GM23338 (cell line): ENCODE measurements at regions not wholly inside any gene's neighbourhood (a gene's known extent, or its start where the extent isn't known, plus 50 kb on each side); places are given as distances from the start of the nearest gene placed in this dataset.

ENCODE experiments used
- ATAC-seq: fragments of 200-7000 bp; cut with Tn5 transposase; 3 replicates; pipeline ENCODE4 v1.9.1; 2020
- DNase-seq: peaks from one replicate; pipeline ENCODE4 v3.0.0-alpha.2; 2015; ENCODE audit warnings: low spot score
- H2AFZ ChIP-seq: fragments of 200-600 bp; sonication (generic); 2 replicates; pipeline ENCODE4 v1.8.0; 2016; ENCODE audit warnings: antibody characterized with exemption, mild to moderate bottlenecking, moderate library complexity
- H3F3A ChIP-seq: fragments of 200-600 bp; sonication (generic); replicated peaks from 2 replicates; pipeline ENCODE4 v1.8.0; 2017; ENCODE audit warnings: antibody characterized with exemption, mixed run types, low read depth
- H3K27ac ChIP-seq: fragments of 200-600 bp; sonication (generic); 2 replicates; pipeline ENCODE4 v1.6.1; 2016; ENCODE audit warnings: low read depth
- H3K27me3 ChIP-seq: fragments of 200-600 bp; sonication (generic); 2 replicates; pipeline ENCODE4 v1.8.0; 2016; ENCODE audit warnings: mild to moderate bottlenecking, mixed run types, moderate library complexity; ENCODE audit not compliant: insufficient read depth
- H3K36me3 ChIP-seq: fragments of 200-600 bp; sonication (generic); 2 replicates; pipeline ENCODE4 v1.8.0; 2016; ENCODE audit warnings: mild to moderate bottlenecking; ENCODE audit not compliant: insufficient read depth
- H3K4me1 ChIP-seq: fragments of 200-600 bp; sonication (generic); 2 replicates; pipeline ENCODE4 v1.8.0; 2016; ENCODE audit warnings: mild to moderate bottlenecking, moderate library complexity; ENCODE audit not compliant: insufficient read depth
- H3K4me2 ChIP-seq: fragments of 200-600 bp; sonication (generic); 2 replicates; pipeline ENCODE4 v1.7.1; 2017; ENCODE audit warnings: mixed run types
- H3K4me3 ChIP-seq: fragments of 200-600 bp; sonication (generic); 2 replicates; pipeline ENCODE4 v1.6.1; 2016; ENCODE audit warnings: mixed run types
- H3K79me2 ChIP-seq: fragments of 200-600 bp; sonication (generic); replicated peaks from 2 replicates; pipeline ENCODE4 v1.8.0; 2017; ENCODE audit warnings: mild to moderate bottlenecking; ENCODE audit not compliant: insufficient read depth
- H3K9me2 ChIP-seq: fragments of 200-600 bp; sonication (generic); 2 replicates; pipeline ENCODE4 v1.8.0; 2017; ENCODE audit not compliant: insufficient read depth
- H4K20me1 ChIP-seq: fragments of 200-600 bp; sonication (generic); replicated peaks from 2 replicates; pipeline ENCODE4 v1.8.0; 2017; ENCODE audit warnings: mild to moderate bottlenecking; ENCODE audit not compliant: insufficient read depth
- H3K27ac Mint-ChIP-seq: 2 replicates; pipeline ENCODE4 v1.8.0; 2020; ENCODE audit warnings: inconsistent platforms, mild to moderate bottlenecking, moderate library complexity, mixed read lengths
- H3K27me3 Mint-ChIP-seq: 3 replicates; pipeline ENCODE4 v1.8.0; 2022; ENCODE audit warnings: low read depth, mild to moderate bottlenecking, moderate library complexity, mixed read lengths, inconsistent platforms; ENCODE audit not compliant: insufficient read depth, poor library complexity
- H3K36me3 Mint-ChIP-seq: 3 replicates; pipeline ENCODE4 v1.8.0; 2021; ENCODE audit warnings: low read depth, mild to moderate bottlenecking, inconsistent platforms, moderate library complexity, mixed read lengths
- H3K4me1 Mint-ChIP-seq: 3 replicates; pipeline ENCODE4 v1.8.0; 2020; ENCODE audit warnings: mild to moderate bottlenecking, inconsistent platforms, mixed read lengths
- H3K4me3 Mint-ChIP-seq: 3 replicates; pipeline ENCODE4 v1.8.0; 2021; ENCODE audit warnings: moderate library complexity, mild to moderate bottlenecking, inconsistent platforms, mixed read lengths
- H3K9me3 Mint-ChIP-seq: 3 replicates; pipeline ENCODE4 v1.8.0; 2020; ENCODE audit warnings: moderate library complexity, mild to moderate bottlenecking, inconsistent platforms, mixed read lengths
- CREB1 ChIP-seq: fragments of 250-450 bp; sonication (Bioruptor Pico); IDR thresholded peaks from 2 replicates; pipeline ENCODE4 v1.5.0; 2020; ENCODE audit warnings: low read depth, mild to moderate bottlenecking, moderate library complexity
- CTCF ChIP-seq, 2 experiments: fragments of 200-600 bp in 1 of 2; sonication (generic) in 1 of 2; conservative IDR thresholded peaks; 2 replicates each; pipeline versions ENCODE4 v1.5.1 to v1.6.1; 2016 to 2017; ENCODE audit warnings: antibody characterized with exemption in 2 of 2, low read depth in 2 of 2, mild to moderate bottlenecking in 2 of 2, moderate library complexity in 1 of 2
- ETS1 ChIP-seq: IDR thresholded peaks from 2 replicates; pipeline ENCODE4 v1.6.1; 2016; ENCODE audit warnings: antibody characterized with exemption
- EZH2 ChIP-seq: fragments of 200-600 bp; sonication (generic); IDR thresholded peaks from one replicate; pipeline ENCODE4 v1.8.0; 2017; ENCODE audit warnings: antibody characterized with exemption, mild to moderate bottlenecking, low read depth; ENCODE audit not compliant: unreplicated experiment
- EZH2phosphoT487 ChIP-seq: fragments of 200-600 bp; sonication (generic); IDR thresholded peaks from one replicate; pipeline ENCODE4 v1.8.1; 2018; ENCODE audit warnings: antibody characterized with exemption; ENCODE audit not compliant: unreplicated experiment
- JUNB ChIP-seq: IDR thresholded peaks from one replicate; pipeline ENCODE4 v1.6.1; 2016; ENCODE audit warnings: antibody characterized with exemption; ENCODE audit not compliant: unreplicated experiment
- NANOG ChIP-seq: IDR thresholded peaks from 2 replicates; pipeline ENCODE4 v1.6.1; 2016; ENCODE audit warnings: antibody characterized with exemption, borderline replicate concordance
- POLR2AphosphoS5 ChIP-seq: IDR thresholded peaks from 2 replicates; pipeline ENCODE4 v1.6.1; 2016; ENCODE audit warnings: antibody characterized with exemption, low read depth
- STAT1 ChIP-seq: IDR thresholded peaks from one replicate; pipeline ENCODE4 v1.6.1; 2016; ENCODE audit warnings: antibody characterized with exemption; ENCODE audit not compliant: unreplicated experiment
- ZNF114 ChIP-seq: fragments of 250-450 bp; sonication (Bioruptor Pico); IDR thresholded peaks from 2 replicates; pipeline ENCODE4 v1.5.0; 2020; ENCODE audit warnings: mild to moderate bottlenecking, moderate library complexity
- ZNF331 ChIP-seq: fragments of 250-450 bp; sonication (Bioruptor Pico); IDR thresholded peaks from 2 replicates; pipeline ENCODE4 v1.5.0; 2020; ENCODE audit warnings: low read depth, mild to moderate bottlenecking, moderate library complexity
- ZNF462 ChIP-seq: fragments of 250-450 bp; sonication (Bioruptor Pico); IDR thresholded peaks from 2 replicates; pipeline ENCODE4 v1.5.0; 2020; ENCODE audit warnings: mild to moderate bottlenecking, moderate library complexity
- TF ChIP-seq, protein P1 (sequence below): IDR thresholded peaks from one replicate; pipeline ENCODE4 v1.6.1; 2018; ENCODE audit warnings: antibody characterized with exemption; ENCODE audit not compliant: unreplicated experiment

GRCh38 chr12:90831712-90832111, 123.3 kb downstream of the CCER1 start:
- peaks cover 4% of the 10 kb centered on the region; the same call in 2 of the 3 replicates for H3K4me1 Mint-ChIP-seq
- H3K9me3 Mint-ChIP-seq: no peaks in the 10 kb centered on the region
- DNase-seq: no peak
- no peak overlapping the region for H2AFZ ChIP-seq
- ATAC-seq: no peak
- H3K27ac ChIP-seq: no peak overlapping the region
- no peaks in the 10 kb centered on the region for H3K27me3 Mint-ChIP-seq
- H3F3A ChIP-seq: no peaks in the 10 kb centered on the region
- no peaks in the 10 kb centered on the region for H3K4me1 ChIP-seq
- H3K4me2 ChIP-seq: no peak overlapping the region
- H3K4me3 ChIP-seq: no peak overlapping the region
- no peak overlapping the region for H3K4me3 Mint-ChIP-seq
- no peak overlapping the region for H3K27ac Mint-ChIP-seq
- TF ChIP-seq NANOG (no peak), EZH2 (no peak), ZNF331 (no peak), POLR2AphosphoS5 (no peak), CTCF (conservative IDR thresholded peaks at IDR 0.05; ENCODE audit: low read depth in 2 of 2) (no peak), JUNB (no peak), ZNF114 (CRISPR knock-in tag) (no peak), STAT1 (no peak), ZNF462 (CRISPR knock-in tag) (no peak), EZH2phosphoT487 (no peak), CREB1 (CRISPR knock-in tag) (no peak), ETS1 (no peak)
- TF ChIP-seq, protein P1, sequence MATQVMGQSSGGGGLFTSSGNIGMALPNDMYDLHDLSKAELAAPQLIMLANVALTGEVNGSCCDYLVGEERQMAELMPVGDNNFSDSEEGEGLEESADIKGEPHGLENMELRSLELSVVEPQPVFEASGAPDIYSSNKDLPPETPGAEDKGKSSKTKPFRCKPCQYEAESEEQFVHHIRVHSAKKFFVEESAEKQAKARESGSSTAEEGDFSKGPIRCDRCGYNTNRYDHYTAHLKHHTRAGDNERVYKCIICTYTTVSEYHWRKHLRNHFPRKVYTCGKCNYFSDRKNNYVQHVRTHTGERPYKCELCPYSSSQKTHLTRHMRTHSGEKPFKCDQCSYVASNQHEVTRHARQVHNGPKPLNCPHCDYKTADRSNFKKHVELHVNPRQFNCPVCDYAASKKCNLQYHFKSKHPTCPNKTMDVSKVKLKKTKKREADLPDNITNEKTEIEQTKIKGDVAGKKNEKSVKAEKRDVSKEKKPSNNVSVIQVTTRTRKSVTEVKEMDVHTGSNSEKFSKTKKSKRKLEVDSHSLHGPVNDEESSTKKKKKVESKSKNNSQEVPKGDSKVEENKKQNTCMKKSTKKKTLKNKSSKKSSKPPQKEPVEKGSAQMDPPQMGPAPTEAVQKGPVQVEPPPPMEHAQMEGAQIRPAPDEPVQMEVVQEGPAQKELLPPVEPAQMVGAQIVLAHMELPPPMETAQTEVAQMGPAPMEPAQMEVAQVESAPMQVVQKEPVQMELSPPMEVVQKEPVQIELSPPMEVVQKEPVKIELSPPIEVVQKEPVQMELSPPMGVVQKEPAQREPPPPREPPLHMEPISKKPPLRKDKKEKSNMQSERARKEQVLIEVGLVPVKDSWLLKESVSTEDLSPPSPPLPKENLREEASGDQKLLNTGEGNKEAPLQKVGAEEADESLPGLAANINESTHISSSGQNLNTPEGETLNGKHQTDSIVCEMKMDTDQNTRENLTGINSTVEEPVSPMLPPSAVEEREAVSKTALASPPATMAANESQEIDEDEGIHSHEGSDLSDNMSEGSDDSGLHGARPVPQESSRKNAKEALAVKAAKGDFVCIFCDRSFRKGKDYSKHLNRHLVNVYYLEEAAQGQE: no peak
- no peaks in the 10 kb centered on the region for H3K79me2 ChIP-seq
- no peaks in the 10 kb centered on the region for H3K27me3 ChIP-seq
- 0 out of 2 replicates have a peak, but pooled peaks cover 1% of the 10 kb centered on the region for H3K9me2 ChIP-seq
- no peaks in the 10 kb centered on the region for H3K36me3 ChIP-seq
- H3K36me3 Mint-ChIP-seq: no peaks in the 10 kb centered on the region
- no peaks in the 10 kb centered on the region for H4K20me1 ChIP-seq
